Neural crest cell (in vitro differentiated cells): ENCODE measurements at regions not wholly inside any gene's neighbourhood (a gene's known extent, or its start where the extent isn't known, plus 50 kb on each side); places are given as distances from the start of the nearest gene placed in this dataset.

Source experiments
- DNase-seq: peaks from one replicate; pipeline ENCODE4 v3.0.0; 2021; ENCODE audit warnings: low read depth, mixed read lengths, low spot score
- H3K27ac Mint-ChIP-seq: one replicate; pipeline ENCODE4 v1.8.0; 2021; ENCODE audit warnings: mild to moderate bottlenecking, mixed read lengths; ENCODE audit not compliant: unreplicated experiment
- H3K27me3 Mint-ChIP-seq: 2 replicates; pipeline ENCODE4 v1.8.0; 2021; ENCODE audit warnings: low read depth, mild to moderate bottlenecking, mixed read lengths
- H3K36me3 Mint-ChIP-seq: 2 replicates; pipeline ENCODE4 v1.8.0; 2021; ENCODE audit warnings: low read depth, mild to moderate bottlenecking, mixed read lengths
- H3K4me1 Mint-ChIP-seq: 2 replicates; pipeline ENCODE4 v1.8.0; 2021; ENCODE audit warnings: mixed read lengths
- H3K4me3 Mint-ChIP-seq: one replicate; pipeline ENCODE4 v1.8.0; 2021; ENCODE audit warnings: mild to moderate bottlenecking, mixed read lengths
- H3K9me3 Mint-ChIP-seq: 2 replicates; pipeline ENCODE4 v1.8.0; 2021; ENCODE audit warnings: mixed read lengths
- CTCF ChIP-seq: fragments of 200-600 bp; sonication (generic); conservative IDR thresholded peaks from 2 replicates; pipeline ENCODE4 v1.5.0; 2021; ENCODE audit warnings: antibody characterized with exemption, mild to moderate bottlenecking

DNA sequence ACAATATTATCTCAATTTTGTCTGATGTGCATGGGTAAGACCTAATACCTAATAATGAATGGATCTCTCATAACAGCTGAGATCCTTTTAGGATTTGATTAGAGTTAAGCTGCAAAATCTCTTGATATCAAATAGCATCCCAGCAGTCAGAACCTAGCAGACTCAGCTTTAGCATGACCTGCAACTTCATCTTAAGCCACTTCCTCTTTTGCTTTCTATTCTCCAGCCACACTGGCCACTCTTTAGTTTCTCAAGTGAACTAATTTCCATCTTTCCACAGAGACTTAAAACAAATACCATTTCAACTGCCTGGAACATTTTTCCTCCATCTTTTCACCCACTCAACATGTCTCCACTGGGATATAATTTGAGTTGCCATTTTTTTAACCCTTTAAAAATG, 1251.6 kb upstream of the ZEB2 start:
- no peak overlapping the region for H3K27ac Mint-ChIP-seq
- no peak overlapping the region for H3K4me3 Mint-ChIP-seq
- no peaks in the 10 kb centered on the region for H3K36me3 Mint-ChIP-seq
- no peaks in the 10 kb centered on the region for H3K27me3 Mint-ChIP-seq
- no peaks in the 10 kb centered on the region for H3K4me1 Mint-ChIP-seq
- no peak for DNase-seq
- TF ChIP-seq CTCF: no peak
- H3K9me3 Mint-ChIP-seq: no peaks in the 10 kb centered on the region

DNA sequence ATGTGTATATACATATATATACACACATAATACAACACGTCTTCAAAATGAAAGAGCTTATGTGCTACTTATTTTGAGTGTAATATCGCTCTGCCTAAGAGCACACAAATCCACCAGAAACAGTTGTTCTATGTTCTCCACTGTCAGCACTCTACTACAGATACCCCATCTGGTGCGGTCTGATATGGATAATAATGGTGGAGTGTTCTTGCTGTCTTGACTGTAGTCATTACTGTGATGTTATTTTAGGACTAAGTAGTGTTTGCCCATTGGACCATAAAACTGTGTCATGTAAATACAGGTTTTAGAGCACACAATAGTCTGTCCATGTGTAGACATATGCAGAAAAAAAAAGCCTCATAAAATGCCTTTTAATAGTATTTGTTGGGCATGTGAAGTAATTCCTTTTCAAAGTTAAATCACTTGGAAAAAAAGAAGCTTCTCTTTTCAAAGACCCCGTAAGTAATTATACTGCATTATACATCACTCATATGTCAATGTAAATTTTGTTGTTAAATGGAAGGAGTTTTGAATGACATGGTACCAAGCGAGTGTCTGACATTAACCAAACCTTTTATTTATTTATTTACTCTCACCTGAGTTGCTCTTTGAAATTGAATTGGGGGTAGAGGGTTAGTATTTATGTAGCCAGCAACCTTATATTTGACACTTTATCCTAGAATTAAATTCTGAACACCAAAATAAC, 1249.2 kb upstream of the ZEB2 start:
- Mint-ChIP-seq H3K4me1 (no peaks in the 10 kb centered on the region), H3K36me3 (no peaks in the 10 kb centered on the region), H3K27me3 (no peaks in the 10 kb centered on the region), H3K4me3 (no peak overlapping the region), H3K27ac (no peak overlapping the region), H3K9me3 (no peaks in the 10 kb centered on the region)
- no peak for DNase-seq
- TF ChIP-seq CTCF: no peak

GRCh38 chr2:145765874-145766273, 1246.0 kb upstream of the ZEB2 start:
- no peak overlapping the region for H3K4me3 Mint-ChIP-seq
- no peak overlapping the region for H3K27ac Mint-ChIP-seq
- no peak for TF ChIP-seq CTCF
- H3K36me3 Mint-ChIP-seq: no peaks in the 10 kb centered on the region
- peaks cover 2% of the 10 kb centered on the region for H3K4me1 Mint-ChIP-seq
- H3K9me3 Mint-ChIP-seq: no peaks in the 10 kb centered on the region
- DNase-seq: no peak
- no peaks in the 10 kb centered on the region for H3K27me3 Mint-ChIP-seq

- Mint-ChIP-seq H3K4me3 (no peak overlapping the region), H3K9me3 (no peaks in the 10 kb centered on the region), H3K27ac (no peak overlapping the region), H3K4me1 (peaks cover 3% of the 10 kb centered on the region), H3K27me3 (no peaks in the 10 kb centered on the region), H3K36me3 (no peaks in the 10 kb centered on the region)
- TF ChIP-seq CTCF: no peak
- DNase-seq: no peak
Measured at GRCh38 chr2:145764631-145765030, 1244.7 kb upstream of the ZEB2 start.

DNA sequence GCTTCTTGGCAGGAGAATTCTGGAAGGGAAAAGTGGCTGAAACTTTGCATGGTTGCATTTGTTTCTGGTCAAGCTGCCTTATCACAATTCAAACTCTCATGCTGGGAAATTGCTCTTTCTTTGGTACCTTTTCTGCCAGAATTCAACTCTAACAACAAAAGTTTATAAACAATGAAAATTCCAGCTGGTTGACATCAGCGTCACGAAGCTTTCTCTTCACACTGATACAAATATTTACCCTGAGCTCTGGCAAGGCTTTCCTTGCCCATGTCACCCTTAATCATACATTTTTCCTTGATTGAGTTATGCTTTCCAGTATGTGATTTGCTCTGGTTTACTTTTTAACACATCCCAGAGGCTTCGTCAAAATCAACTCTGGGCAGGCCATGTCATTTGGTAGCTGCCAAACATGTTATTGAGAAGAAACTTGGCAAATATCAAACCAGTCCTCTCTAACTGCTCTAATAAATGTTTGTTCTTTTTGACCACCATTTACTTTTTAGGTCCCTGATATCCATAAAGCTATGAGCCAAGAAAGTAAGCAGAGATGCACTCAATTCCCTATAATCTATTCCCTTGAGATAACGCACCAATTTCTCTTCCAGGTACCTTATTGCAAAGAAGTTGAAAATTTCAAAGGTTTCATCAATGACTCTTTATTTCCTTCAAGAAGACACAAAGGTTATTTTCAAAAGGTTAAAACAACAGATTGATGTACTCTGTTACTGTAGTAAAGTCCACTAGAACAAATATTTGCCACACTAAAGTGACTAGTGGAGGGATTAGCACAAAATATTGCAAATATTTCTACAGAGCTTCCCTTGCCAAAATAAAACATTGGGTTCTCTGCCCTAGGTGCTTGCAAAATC, 1241.1 kb upstream of the ZEB2 start:
- H3K4me3 Mint-ChIP-seq: no peak overlapping the region
- peaks cover 3% of the 10 kb centered on the region for H3K4me1 Mint-ChIP-seq
- H3K27ac Mint-ChIP-seq: no peak overlapping the region
- no peak for TF ChIP-seq CTCF
- no peaks in the 10 kb centered on the region for H3K27me3 Mint-ChIP-seq
- no peaks in the 10 kb centered on the region for H3K9me3 Mint-ChIP-seq
- DNase-seq: no peak
- no peaks in the 10 kb centered on the region for H3K36me3 Mint-ChIP-seq
